ENCODE measurements at regions not wholly inside any gene's neighbourhood (a gene's known extent, or its start where the extent isn't known, plus 50 kb on each side); places are given as distances from the start of the nearest gene placed in this dataset.

DNA sequence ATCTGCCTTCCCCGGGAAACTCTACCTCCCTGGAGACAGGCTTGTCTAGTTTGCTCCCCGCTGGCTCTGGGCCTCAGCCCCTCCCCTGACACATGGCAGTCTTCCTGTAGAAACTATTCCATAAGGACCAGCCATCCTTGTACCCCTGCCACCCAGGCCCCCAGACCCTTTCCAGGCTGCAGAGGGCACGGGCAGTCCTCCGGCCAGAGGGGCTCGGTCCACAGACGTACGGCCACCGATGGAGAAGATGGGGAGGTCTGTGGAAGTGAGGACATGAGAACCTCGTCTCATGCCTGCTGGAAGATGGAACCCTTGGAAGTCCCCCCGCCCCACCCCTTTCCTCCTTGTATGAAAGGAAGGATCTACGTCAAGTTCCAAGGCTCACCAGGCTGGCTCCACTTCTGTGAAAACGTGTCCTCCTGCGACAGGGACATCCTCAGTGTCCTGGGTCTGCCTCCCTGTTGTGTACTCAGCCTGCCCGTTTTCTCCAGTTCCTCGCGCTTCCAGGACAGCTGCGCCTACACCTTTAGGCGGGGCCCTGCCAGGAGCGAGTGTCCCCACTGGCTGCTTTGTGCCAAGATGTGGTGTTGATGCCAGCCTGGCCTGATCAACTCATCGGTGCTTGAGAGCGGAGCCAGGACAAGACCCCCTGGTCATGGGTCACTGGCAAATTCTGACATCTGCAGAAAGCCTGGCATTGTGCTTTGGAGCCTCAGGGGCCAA lies 414.9 kb downstream of the GLRX3 start:
- TF ChIP-seq, protein P1, sequence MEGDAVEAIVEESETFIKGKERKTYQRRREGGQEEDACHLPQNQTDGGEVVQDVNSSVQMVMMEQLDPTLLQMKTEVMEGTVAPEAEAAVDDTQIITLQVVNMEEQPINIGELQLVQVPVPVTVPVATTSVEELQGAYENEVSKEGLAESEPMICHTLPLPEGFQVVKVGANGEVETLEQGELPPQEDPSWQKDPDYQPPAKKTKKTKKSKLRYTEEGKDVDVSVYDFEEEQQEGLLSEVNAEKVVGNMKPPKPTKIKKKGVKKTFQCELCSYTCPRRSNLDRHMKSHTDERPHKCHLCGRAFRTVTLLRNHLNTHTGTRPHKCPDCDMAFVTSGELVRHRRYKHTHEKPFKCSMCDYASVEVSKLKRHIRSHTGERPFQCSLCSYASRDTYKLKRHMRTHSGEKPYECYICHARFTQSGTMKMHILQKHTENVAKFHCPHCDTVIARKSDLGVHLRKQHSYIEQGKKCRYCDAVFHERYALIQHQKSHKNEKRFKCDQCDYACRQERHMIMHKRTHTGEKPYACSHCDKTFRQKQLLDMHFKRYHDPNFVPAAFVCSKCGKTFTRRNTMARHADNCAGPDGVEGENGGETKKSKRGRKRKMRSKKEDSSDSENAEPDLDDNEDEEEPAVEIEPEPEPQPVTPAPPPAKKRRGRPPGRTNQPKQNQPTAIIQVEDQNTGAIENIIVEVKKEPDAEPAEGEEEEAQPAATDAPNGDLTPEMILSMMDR (IDR thresholded peaks at IDR 0.05): no peak
- TF ChIP-seq POLR2A (IDR thresholded peaks at IDR 0.05) (no peak), POLR2AphosphoS5 (IDR thresholded peaks at IDR 0.05) (no peak)
